Neural cell (in vitro differentiated cells): ENCODE measurements at regions not wholly inside any gene's neighbourhood (a gene's known extent, or its start where the extent isn't known, plus 50 kb on each side); places are given as distances from the start of the nearest gene placed in this dataset.

ENCODE experiments used
- H2AFZ ChIP-seq: fragments of 200-600, 300-800 bp; sonication (generic), shearing (Covaris generic); 2 replicates; pipeline ENCODE4 v1.6.0; 2014; ENCODE audit warnings: low read depth, mild to moderate bottlenecking, antibody characterized with exemption, low read length, moderate library complexity
- H3F3A ChIP-seq: fragments of 200-600 bp; shearing (Covaris generic); 2 replicates; pipeline ENCODE4 v1.6.1; 2016; ENCODE audit warnings: mild to moderate bottlenecking, moderate library complexity, mixed read lengths, antibody characterized with exemption, low read length; ENCODE audit not compliant: insufficient read depth, poor library complexity, severe bottlenecking
- H3K27ac ChIP-seq: fragments of 200-600, 300-800 bp; sonication (generic), shearing (Covaris generic); 2 replicates; pipeline ENCODE4 v1.5.1; 2014; ENCODE audit warnings: mild to moderate bottlenecking, low read length, moderate library complexity
- H3K27me3 ChIP-seq: fragments of 300-800, 200-600 bp; sonication (generic), shearing (Covaris generic); 2 replicates; pipeline ENCODE4 v1.6.0; 2014; ENCODE audit warnings: mild to moderate bottlenecking, low read depth, low read length, moderate library complexity; ENCODE audit not compliant: insufficient read depth
- H3K36me3 ChIP-seq: fragments of 300-800, 200-600 bp; sonication (generic), shearing (Covaris generic); 2 replicates; pipeline ENCODE4 v1.5.1; 2014; ENCODE audit warnings: mild to moderate bottlenecking, antibody characterized with exemption, low read length, moderate library complexity; ENCODE audit not compliant: insufficient read depth
- H3K4me2 ChIP-seq: fragments of 300-800, 200-600 bp; sonication (generic), shearing (Covaris generic); 2 replicates; pipeline ENCODE4 v1.6.0; 2014; ENCODE audit warnings: mild to moderate bottlenecking, low read length
- H3K4me3 ChIP-seq: fragments of 300-800, 200-600 bp; sonication (generic), shearing (Covaris generic); 2 replicates; pipeline ENCODE4 v1.5.1; 2014; ENCODE audit warnings: mild to moderate bottlenecking, low read length, moderate library complexity
- H3K79me2 ChIP-seq: fragments of 200-600 bp; shearing (Covaris generic); replicated peaks from 2 replicates; pipeline ENCODE4 v1.6.0; 2014; ENCODE audit warnings: mild to moderate bottlenecking, low read length, moderate library complexity; ENCODE audit not compliant: insufficient read depth
- H3K9ac ChIP-seq: fragments of 300-800, 200-600 bp; sonication (generic), shearing (Covaris generic); 2 replicates; pipeline ENCODE4 v1.6.1; 2016; ENCODE audit warnings: mild to moderate bottlenecking, low read length, mixed read lengths
- H3K9me2 ChIP-seq: fragments of 200-600 bp; shearing (Covaris generic); 2 replicates; pipeline ENCODE4 v1.6.1; 2016; ENCODE audit warnings: mild to moderate bottlenecking, low read length, mixed read lengths; ENCODE audit not compliant: insufficient read depth
- H3K9me3 ChIP-seq: fragments of 200-600, 300-800 bp; sonication (generic), shearing (Covaris generic); 2 replicates; pipeline ENCODE4 v1.6.1; 2016; ENCODE audit warnings: mild to moderate bottlenecking, mixed run types, low read length, moderate library complexity, mixed read lengths
- H4K20me1 ChIP-seq: fragments of 200-600 bp; shearing (Covaris generic); 2 replicates; pipeline ENCODE4 v1.6.1; 2016; ENCODE audit warnings: mild to moderate bottlenecking, mixed run types; ENCODE audit not compliant: insufficient read depth
- EP300 ChIP-seq: fragments of 450-650 bp; conservative IDR thresholded peaks from 2 replicates; pipeline ENCODE4 v1.6.1; 2014; ENCODE audit warnings: antibody characterized with exemption, mild to moderate bottlenecking, moderate library complexity; ENCODE audit not compliant: poor library complexity, severe bottlenecking
- EZH2 ChIP-seq: fragments of 200-600, 300-800 bp; shearing (Covaris generic), sonication (generic); IDR thresholded peaks from 2 replicates; pipeline ENCODE4 v1.6.1; 2014; ENCODE audit warnings: antibody characterized with exemption, low read length, borderline replicate concordance, mild to moderate bottlenecking; ENCODE audit not compliant: insufficient read depth, poor library complexity, severe bottlenecking
- MXI1 ChIP-seq: fragments of 450-650 bp; conservative IDR thresholded peaks from 2 replicates; pipeline ENCODE4 v1.6.1; 2014; ENCODE audit warnings: antibody characterized with exemption, mild to moderate bottlenecking; ENCODE audit not compliant: poor library complexity, severe bottlenecking
- POLR2AphosphoS5 ChIP-seq: IDR thresholded peaks from 2 replicates; pipeline ENCODE4 v1.6.1; 2012
- RAD21 ChIP-seq: fragments of 450-650 bp; conservative IDR thresholded peaks from 2 replicates; pipeline ENCODE4 v1.6.1; 2014; ENCODE audit warnings: antibody characterized with exemption, mild to moderate bottlenecking, moderate library complexity
- SMC3 ChIP-seq: fragments of 450-650 bp; conservative IDR thresholded peaks from 2 replicates; pipeline ENCODE4 v1.6.1; 2014; ENCODE audit warnings: antibody characterized with exemption, mild to moderate bottlenecking, moderate library complexity; ENCODE audit not compliant: poor library complexity
- TAF1 ChIP-seq: IDR thresholded peaks from 2 replicates; pipeline ENCODE4 v1.6.1; 2012; ENCODE audit warnings: low read depth
- TF ChIP-seq, protein P1 (sequence below): fragments of 450-650 bp; IDR thresholded peaks from 2 replicates; pipeline ENCODE4 v1.5.1; 2014; ENCODE audit warnings: antibody characterized with exemption, mild to moderate bottlenecking, moderate library complexity; ENCODE audit not compliant: poor library complexity, severe bottlenecking
- TF ChIP-seq, protein P2 (sequence below): IDR thresholded peaks from 2 replicates; pipeline ENCODE4 v1.6.1; 2012; ENCODE audit warnings: borderline replicate concordance

DNA sequence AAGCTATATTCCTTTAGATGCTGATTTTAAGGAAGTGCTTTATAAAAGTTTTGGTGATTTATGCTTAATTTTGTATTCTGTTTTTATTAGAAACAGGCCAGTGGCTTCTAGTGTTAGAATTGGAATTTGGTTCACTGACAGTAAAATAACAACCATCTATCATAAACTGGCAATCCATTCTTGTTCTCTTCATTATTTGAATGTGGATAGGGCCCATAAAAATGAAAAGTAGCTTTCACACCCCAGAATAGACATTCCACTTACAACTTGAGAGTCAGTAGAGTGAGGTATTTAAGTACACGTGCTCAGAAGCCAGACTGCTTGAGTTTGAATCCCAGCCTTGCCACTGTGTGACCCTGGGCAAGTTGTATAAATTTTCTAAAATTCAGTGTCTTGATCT, 232.4 kb upstream of the CTSO start:
- no peaks in the 10 kb centered on the region for H3K27me3 ChIP-seq
- no peaks in the 10 kb centered on the region for H3K36me3 ChIP-seq
- no peak overlapping the region for H3K4me2 ChIP-seq
- no peak overlapping the region for H3K4me3 ChIP-seq
- H3K9me3 ChIP-seq = no peaks in the 10 kb centered on the region
- H2AFZ ChIP-seq = no peak overlapping the region
- no peaks in the 10 kb centered on the region for H3K79me2 ChIP-seq
- H3K9ac ChIP-seq = no peak overlapping the region
- H3K27ac ChIP-seq = no peak overlapping the region
- no peaks in the 10 kb centered on the region for H4K20me1 ChIP-seq
- TF ChIP-seq POLR2AphosphoS5 = no peak
- no peak for TF ChIP-seq RAD21
- TF ChIP-seq EZH2 = no peak
- no peak for TF ChIP-seq SMC3
- no peak for TF ChIP-seq MXI1
- TF ChIP-seq, protein P1, sequence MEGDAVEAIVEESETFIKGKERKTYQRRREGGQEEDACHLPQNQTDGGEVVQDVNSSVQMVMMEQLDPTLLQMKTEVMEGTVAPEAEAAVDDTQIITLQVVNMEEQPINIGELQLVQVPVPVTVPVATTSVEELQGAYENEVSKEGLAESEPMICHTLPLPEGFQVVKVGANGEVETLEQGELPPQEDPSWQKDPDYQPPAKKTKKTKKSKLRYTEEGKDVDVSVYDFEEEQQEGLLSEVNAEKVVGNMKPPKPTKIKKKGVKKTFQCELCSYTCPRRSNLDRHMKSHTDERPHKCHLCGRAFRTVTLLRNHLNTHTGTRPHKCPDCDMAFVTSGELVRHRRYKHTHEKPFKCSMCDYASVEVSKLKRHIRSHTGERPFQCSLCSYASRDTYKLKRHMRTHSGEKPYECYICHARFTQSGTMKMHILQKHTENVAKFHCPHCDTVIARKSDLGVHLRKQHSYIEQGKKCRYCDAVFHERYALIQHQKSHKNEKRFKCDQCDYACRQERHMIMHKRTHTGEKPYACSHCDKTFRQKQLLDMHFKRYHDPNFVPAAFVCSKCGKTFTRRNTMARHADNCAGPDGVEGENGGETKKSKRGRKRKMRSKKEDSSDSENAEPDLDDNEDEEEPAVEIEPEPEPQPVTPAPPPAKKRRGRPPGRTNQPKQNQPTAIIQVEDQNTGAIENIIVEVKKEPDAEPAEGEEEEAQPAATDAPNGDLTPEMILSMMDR = no peak
- no peak for TF ChIP-seq EP300
- TF ChIP-seq TAF1 = no peak
- TF ChIP-seq, protein P2, sequence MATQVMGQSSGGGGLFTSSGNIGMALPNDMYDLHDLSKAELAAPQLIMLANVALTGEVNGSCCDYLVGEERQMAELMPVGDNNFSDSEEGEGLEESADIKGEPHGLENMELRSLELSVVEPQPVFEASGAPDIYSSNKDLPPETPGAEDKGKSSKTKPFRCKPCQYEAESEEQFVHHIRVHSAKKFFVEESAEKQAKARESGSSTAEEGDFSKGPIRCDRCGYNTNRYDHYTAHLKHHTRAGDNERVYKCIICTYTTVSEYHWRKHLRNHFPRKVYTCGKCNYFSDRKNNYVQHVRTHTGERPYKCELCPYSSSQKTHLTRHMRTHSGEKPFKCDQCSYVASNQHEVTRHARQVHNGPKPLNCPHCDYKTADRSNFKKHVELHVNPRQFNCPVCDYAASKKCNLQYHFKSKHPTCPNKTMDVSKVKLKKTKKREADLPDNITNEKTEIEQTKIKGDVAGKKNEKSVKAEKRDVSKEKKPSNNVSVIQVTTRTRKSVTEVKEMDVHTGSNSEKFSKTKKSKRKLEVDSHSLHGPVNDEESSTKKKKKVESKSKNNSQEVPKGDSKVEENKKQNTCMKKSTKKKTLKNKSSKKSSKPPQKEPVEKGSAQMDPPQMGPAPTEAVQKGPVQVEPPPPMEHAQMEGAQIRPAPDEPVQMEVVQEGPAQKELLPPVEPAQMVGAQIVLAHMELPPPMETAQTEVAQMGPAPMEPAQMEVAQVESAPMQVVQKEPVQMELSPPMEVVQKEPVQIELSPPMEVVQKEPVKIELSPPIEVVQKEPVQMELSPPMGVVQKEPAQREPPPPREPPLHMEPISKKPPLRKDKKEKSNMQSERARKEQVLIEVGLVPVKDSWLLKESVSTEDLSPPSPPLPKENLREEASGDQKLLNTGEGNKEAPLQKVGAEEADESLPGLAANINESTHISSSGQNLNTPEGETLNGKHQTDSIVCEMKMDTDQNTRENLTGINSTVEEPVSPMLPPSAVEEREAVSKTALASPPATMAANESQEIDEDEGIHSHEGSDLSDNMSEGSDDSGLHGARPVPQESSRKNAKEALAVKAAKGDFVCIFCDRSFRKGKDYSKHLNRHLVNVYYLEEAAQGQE = no peak
- no peaks in the 10 kb centered on the region for H3F3A ChIP-seq
- H3K9me2 ChIP-seq = no peaks in the 10 kb centered on the region

DNA sequence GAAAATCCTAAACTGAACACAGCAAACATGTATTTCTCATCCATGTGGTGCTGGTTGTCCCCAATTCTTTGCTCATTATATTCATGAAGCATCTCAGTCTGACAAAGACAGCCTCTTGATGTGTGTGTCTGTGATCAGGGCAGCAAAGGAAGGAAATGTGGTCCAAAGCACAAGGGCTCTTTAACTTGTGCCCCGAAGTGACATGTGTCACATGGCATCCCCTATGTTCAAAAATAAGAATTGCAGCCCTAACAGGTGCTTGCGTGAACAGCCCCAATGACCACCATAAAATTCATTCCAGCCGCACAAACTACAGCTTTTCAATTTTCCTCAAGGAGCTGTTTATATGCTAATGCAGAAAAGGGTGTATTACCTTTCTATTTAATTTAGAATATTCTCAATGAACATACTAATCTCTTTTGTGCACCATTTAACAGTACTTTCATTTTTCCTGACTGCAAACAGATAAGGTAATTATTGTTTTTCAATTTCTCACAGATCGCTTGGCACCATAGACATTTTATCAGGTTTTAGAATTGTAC, 231.9 kb upstream of the CTSO start:
- no peaks in the 10 kb centered on the region for H3K27me3 ChIP-seq
- no peaks in the 10 kb centered on the region for H3K36me3 ChIP-seq
- H3K27ac ChIP-seq = no peak overlapping the region
- H3K4me3 ChIP-seq = no peak overlapping the region
- no peaks in the 10 kb centered on the region for H3K9me3 ChIP-seq
- no peaks in the 10 kb centered on the region for H3K79me2 ChIP-seq
- no peaks in the 10 kb centered on the region for H4K20me1 ChIP-seq
- TF ChIP-seq, protein P1 = no peak
- no peak for TF ChIP-seq TAF1
- TF ChIP-seq, protein P2 = no peak
- TF ChIP-seq RAD21 = no peak
- no peak for TF ChIP-seq EZH2
- TF ChIP-seq MXI1 = no peak
- TF ChIP-seq SMC3 = no peak
- TF ChIP-seq POLR2AphosphoS5 = no peak
- no peak for TF ChIP-seq EP300
- no peaks in the 10 kb centered on the region for H3K9me2 ChIP-seq
- H2AFZ ChIP-seq = no peak overlapping the region
- H3K9ac ChIP-seq = no peak overlapping the region
- H3F3A ChIP-seq = no peaks in the 10 kb centered on the region
- no peak overlapping the region for H3K4me2 ChIP-seq
